SH-SY5Y (cell line): ENCODE measurements at regions not wholly inside any gene's neighbourhood (a gene's known extent, or its start where the extent isn't known, plus 50 kb on each side); places are given as distances from the start of the nearest gene placed in this dataset.
A peak's percentile ranks its signal among the peaks of the same experiment; 100 is the strongest.

Experiments used
- GATA2 ChIP-seq: IDR thresholded peaks from 2 replicates; pipeline ENCODE4 v1.6.1; 2011; ENCODE audit warnings: mild to moderate bottlenecking, low read depth, low read length
- GATA3 ChIP-seq: IDR thresholded peaks from 2 replicates; pipeline ENCODE4 v1.6.1; 2011; ENCODE audit warnings: low read depth, mild to moderate bottlenecking, low read length, moderate library complexity

- TF ChIP-seq GATA3 (no peak), GATA2 (no peak)
Observed at GRCh38 chr7:152905949-152906348, 146.4 kb downstream of the ACTR3B start.

DNA sequence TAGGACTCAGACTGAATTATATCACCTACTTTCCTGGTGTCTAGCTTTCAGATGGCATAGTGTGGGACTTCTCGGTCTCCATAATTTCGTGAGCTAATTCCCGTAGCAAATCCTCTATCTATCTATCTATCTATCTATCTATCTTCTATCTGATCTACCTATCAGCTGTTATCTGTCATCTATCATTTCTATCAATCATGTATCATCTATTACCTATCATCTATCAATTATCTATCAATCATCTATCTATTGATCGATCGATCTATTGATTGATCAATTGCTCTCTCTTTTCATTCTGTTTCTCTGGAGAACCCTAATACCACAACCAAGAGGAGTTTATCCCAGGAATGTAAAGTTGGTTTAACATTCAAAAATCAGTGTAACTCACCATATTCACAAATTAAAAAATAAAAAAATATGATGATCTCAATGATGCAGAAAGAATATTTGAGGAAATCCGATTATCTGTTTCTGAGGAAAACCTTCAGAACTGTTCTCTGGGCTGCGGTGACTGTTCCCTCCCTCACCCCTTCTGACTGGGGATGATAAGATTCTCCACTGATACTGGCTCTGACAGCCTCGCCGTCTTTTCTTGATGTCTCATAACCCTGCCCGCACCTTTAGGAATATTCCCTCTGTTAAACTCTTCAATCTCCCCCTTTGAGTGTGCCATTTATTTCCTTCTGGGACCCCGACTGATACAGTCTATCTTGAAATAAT, 147.7 kb downstream of the ACTR3B start:
- TF ChIP-seq GATA2 (no peak), GATA3 (no peak)

DNA sequence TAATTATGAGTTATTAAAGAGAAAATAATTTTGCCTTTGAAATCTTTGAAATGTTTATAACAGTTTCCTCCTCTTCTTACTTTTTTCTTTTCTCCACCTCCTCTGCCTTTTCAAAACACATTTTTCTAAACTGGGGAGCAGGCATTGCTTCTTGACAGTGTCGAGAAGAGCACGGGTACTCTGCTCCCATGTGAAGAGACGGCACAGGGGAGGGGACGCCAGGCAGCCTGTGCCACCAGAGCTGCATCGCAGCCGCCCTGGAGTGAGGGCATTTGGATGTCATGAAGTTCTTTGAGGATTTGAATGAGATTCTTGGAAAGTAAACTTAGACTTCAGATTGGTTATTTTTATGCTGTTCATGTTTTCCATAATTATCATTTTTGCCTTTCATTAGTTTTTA, 149.7 kb downstream of the ACTR3B start:
- no peak for TF ChIP-seq GATA2
- no peak for TF ChIP-seq GATA3

- TF ChIP-seq GATA2: no peak
- TF ChIP-seq GATA3: no peak
Observed at GRCh38 chr7:152909683-152910544, 150.4 kb downstream of the ACTR3B start.

DNA sequence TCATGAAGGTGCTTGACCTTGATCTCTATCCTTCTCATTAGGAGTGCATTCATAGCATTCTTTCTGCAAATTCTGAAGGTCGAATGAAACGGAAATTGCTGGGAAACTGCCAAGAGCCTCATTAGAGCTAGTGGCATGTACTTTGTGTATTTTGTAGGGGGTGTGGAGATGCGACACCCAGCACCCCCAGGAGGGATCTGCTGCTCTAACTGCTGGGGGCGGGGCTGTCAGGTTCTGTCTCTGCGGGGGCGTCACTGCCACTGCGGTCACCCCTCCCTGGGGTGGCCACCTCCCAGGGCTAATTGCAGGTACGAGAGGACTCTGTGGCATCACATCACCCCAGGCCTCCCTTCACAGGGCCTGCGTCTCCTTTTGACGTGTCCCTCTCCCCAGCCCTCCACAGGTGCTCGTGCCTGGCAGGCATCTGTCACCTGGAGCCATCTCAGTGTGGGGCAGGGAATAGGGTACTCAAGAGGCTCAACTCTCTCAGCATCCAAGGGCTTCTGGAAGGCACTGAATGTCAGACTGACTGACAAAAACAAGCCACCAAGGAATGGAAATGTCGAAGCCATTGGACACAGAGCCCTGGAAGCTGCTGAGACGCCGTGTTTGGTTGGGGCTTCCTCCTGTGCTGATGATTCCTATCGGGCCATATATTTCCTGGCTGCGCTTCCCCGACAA, 151.1 kb downstream of the ACTR3B start:
- TF ChIP-seq GATA3: no peak
- no peak for TF ChIP-seq GATA2

DNA sequence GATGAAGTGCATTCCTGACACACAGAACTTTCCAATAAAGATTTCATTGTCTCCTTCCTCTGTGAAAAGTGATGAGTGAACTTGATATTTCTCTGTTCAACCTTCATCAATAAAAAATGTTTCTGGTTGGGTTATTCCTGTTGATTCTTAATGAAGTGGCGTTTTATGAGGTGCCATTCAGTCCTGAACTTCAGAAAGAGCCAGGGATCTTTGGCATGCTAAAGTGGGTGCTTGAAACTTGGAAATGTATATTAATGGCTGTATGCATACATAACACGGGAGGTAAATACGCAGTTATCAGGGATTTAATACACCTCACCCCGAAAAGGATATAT, 151.6 kb downstream of the ACTR3B start:
- no peak for TF ChIP-seq GATA2
- no peak for TF ChIP-seq GATA3

DNA sequence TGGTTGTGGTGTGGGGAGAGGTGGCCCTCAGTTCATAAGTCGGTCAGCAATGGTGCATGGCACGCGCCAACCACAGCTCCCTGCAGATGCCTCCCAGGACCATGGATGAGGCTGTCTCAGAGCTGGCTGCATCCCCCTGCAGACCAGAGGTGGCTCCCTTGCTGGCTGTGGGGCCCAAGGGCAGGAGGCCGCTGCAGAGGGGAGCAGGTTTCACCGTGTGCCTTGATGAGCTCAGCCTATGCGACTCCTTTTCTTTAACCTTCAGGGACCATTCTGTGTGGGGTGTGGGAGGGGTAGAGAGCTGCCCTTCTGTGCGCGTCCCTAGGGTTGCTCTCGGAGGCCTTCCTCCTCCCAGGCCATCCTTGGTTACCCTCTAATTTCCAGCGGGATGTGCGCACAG, 152.4 kb downstream of the ACTR3B start:
- TF ChIP-seq GATA3 (no peak), GATA2 (no peak)

- TF ChIP-seq GATA2: no peak
- TF ChIP-seq GATA3: no peak
Observed at GRCh38 chr7:152912511-152912910, 153.0 kb downstream of the ACTR3B start.

DNA sequence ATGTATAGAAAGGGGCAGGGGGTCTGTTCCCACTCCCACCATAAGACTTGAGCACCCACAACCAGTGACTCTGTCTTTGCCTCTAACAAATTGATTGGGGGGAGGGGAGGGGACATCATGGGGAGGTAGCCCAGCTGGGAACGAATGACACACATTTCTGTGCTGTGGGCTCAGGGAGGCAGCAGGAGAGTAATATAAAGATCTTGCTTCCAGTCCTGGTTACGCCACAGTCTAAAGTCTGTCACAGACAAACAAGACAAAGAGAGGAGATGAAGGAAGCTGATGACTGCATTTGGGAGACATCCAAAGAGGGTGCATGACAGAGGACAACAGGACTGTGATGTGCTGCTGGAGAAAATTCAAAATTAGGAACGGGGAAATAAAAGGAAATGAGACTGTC, 153.9 kb downstream of the ACTR3B start:
- TF ChIP-seq GATA2: no peak
- TF ChIP-seq GATA3: no peak

- no peak for TF ChIP-seq GATA3
Observed at GRCh38 chr7:152914014-152914844, 154.7 kb downstream of the ACTR3B start.

- TF ChIP-seq GATA3: no peak
- TF ChIP-seq GATA2: peak; percentile 54
Observed at GRCh38 chr7:152922318-152923081, 162.9 kb downstream of the ACTR3B start.

GRCh38 chr7:152923711-152924110, 164.2 kb downstream of the ACTR3B start:
- TF ChIP-seq GATA3 (no peak), GATA2 (no peak)

- TF ChIP-seq GATA2 (no peak), GATA3 (no peak)
Observed at GRCh38 chr7:152924238-152924637, 164.7 kb downstream of the ACTR3B start.
